NCI-H2227 (cell line): ENCODE measurements at regions not wholly inside any gene's neighbourhood (a gene's known extent, or its start where the extent isn't known, plus 50 kb on each side); places are given as distances from the start of the nearest gene placed in this dataset.
"Not testable (repeated sequence)": the region's sequence is repeated elsewhere in the genome, so short reads cannot be mapped to it uniquely, and the experiment has no call there.

Experiments used
- DNase-seq: peaks from one replicate; lab custom pipeline; 2025; ENCODE audit not compliant: unreplicated experiment; lab: John Stamatoyannopoulos, UW

GRCh38 chr4:123624959-123625358 lies 228.4 kb downstream of the SPRY1 start:
- DNase-seq = peak; percentile 6

- no peak for DNase-seq
Measured at GRCh38 chr4:123628288-123628687, 231.7 kb downstream of the SPRY1 start.

GRCh38 chr4:123631786-123632692 lies 235.4 kb downstream of the SPRY1 start:
- no peak for DNase-seq

GRCh38 chr4:123632693-123633030 lies 236.1 kb downstream of the SPRY1 start:
- DNase-seq = no peak

GRCh38 chr4:123638834-123639233 lies 242.2 kb downstream of the SPRY1 start:
- no peak for DNase-seq

- DNase-seq = no peak
Measured at GRCh38 chr4:123640271-123640670, 243.7 kb downstream of the SPRY1 start.

- no peak for DNase-seq
Measured at GRCh38 chr4:123640824-123641223, 244.2 kb downstream of the SPRY1 start.

- DNase-seq = no peak
Measured at GRCh38 chr4:123643691-123644090, 247.1 kb downstream of the SPRY1 start.

GRCh38 chr4:123649250-123649644 lies 252.7 kb downstream of the SPRY1 start:
- DNase-seq = no peak

GRCh38 chr4:123649645-123650391 lies 253.2 kb downstream of the SPRY1 start:
- DNase-seq = peak; percentile 34

GRCh38 chr4:123651066-123651465 lies 254.5 kb downstream of the SPRY1 start:
- no peak for DNase-seq

- no peak for DNase-seq
Measured at GRCh38 chr4:123651536-123652180, 255.1 kb downstream of the SPRY1 start.

- no peak for DNase-seq
Measured at GRCh38 chr4:123652476-123652875, 255.9 kb downstream of the SPRY1 start.

GRCh38 chr4:123653236-123653635 lies 256.6 kb downstream of the SPRY1 start:
- DNase-seq = no peak

GRCh38 chr4:123656746-123657294 lies 260.2 kb downstream of the SPRY1 start:
- not testable (repeated sequence) for DNase-seq

- not testable (repeated sequence) for DNase-seq
Measured at GRCh38 chr4:123657606-123658005, 261.0 kb downstream of the SPRY1 start.

- DNase-seq = no peak
Measured at GRCh38 chr4:123659262-123659661, 262.7 kb downstream of the SPRY1 start.

GRCh38 chr4:123659730-123660129 lies 263.1 kb downstream of the SPRY1 start:
- DNase-seq = no peak

- no peak for DNase-seq
Measured at GRCh38 chr4:123661080-123661737, 264.6 kb downstream of the SPRY1 start.

- no peak for DNase-seq
Measured at GRCh38 chr4:123662827-123663226, 266.2 kb downstream of the SPRY1 start.

- DNase-seq = no peak
Measured at GRCh38 chr4:123666486-123666885, 269.9 kb downstream of the SPRY1 start.
